NCI-H82 treated with DMSO at 0.1 percent for 48 hours (cell line): ENCODE measurements at regions not wholly inside any gene's neighbourhood (a gene's known extent, or its start where the extent isn't known, plus 50 kb on each side); places are given as distances from the start of the nearest gene placed in this dataset.
A peak's percentile ranks its signal among the peaks of the same experiment; 100 is the strongest.

Experiments
- DNase-seq: peaks from one replicate; lab custom pipeline; 2025; ENCODE audit not compliant: unreplicated experiment; lab: John Stamatoyannopoulos, UW

DNA sequence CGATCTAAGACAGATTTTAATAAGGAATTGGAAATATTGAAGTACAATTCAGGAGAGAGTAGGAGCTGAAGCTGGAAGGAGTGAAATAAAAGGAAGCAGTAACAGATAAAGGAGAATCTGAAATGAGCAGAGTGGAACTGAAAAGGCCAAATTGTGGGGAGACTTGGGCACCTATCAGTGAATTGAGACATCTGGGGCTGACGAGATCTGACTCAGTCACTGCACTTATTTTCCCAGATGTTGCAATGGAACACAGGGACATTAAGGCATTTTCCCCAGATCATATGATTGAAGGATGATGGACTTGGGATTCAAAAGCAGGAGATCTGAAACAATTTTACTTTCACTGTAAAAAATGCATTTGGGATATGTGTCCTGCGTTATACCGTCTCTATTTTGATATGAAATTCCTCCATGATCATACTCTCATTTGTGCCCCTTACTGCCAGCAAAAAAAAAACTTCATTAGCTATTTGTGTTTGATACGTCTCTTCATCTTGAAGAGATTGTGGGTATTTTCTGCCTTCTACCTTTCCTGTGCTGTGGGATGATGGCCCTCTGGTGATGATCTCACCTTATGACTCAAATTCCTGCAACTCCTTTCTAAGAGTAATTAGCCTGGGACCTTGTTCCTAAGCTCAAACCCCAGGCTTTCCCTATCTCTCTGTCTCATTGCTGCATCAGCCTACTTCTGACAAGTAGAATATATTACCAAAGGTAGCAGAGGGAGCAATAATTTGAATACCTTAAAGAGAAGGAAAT lies 278.5 kb upstream of the MAN1A1 start:
- DNase-seq = no peak

DNA sequence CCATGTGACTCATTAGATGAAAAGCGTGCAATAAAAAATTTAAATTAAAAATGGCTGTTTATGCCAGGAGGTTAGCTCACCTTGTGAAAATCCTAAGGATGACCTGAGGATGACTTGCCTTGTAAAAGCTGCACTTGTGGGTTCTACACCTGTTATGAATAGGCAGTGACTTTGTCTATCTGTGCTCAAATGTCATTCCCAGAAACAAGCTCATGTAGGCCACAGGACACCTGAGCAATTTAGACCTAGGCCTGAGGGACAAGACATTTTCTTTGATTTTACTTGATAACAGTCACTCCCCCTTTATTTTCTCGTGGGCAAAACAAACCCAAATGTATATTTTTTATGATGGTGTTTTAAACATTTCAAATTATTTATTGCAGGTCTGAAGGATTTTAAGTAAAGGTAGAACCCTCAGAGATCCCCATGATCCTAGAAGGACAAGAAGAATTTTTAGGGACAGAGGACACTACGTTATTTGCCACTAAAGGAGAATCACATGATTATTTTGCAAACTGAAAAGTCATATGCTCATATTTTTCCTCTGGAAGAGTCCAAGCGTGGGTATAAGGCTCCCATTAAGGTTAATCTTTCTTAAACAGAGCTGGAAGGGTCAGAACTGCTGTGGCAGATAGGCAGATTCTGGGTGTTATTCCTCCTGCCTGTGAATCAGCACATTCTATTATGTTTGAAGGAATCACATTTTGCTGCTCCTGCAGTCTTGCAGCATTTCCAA lies 277.5 kb upstream of the MAN1A1 start:
- no peak for DNase-seq

GRCh38 chr6:119620846-119621555 lies 271.4 kb upstream of the MAN1A1 start:
- no peak for DNase-seq

GRCh38 chr6:119614138-119614537 lies 264.6 kb upstream of the MAN1A1 start:
- no peak for DNase-seq

- DNase-seq = peak; percentile 73
Measured at GRCh38 chr6:119612911-119613381, 263.4 kb upstream of the MAN1A1 start.

GRCh38 chr6:119612176-119612891 lies 262.8 kb upstream of the MAN1A1 start:
- no peak for DNase-seq

DNA sequence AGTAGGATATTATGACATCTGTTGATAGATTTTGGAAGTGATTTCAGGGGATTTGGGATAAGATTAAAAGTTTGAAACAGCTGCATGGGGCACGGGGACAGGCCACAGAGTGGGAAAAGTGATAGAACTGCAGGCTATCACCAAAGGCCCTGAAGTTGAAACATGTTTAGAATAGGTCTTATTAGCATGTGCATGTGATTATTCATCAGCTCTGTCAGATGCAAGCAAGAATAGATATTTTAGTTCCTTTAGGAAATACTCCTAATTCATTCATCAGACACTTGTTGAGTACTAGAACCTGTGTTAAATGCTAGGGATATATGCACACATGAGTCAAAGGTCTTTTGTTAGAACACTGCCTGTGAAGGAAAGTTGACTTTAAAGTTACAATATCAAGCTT lies 261.2 kb upstream of the MAN1A1 start:
- DNase-seq = no peak

DNA sequence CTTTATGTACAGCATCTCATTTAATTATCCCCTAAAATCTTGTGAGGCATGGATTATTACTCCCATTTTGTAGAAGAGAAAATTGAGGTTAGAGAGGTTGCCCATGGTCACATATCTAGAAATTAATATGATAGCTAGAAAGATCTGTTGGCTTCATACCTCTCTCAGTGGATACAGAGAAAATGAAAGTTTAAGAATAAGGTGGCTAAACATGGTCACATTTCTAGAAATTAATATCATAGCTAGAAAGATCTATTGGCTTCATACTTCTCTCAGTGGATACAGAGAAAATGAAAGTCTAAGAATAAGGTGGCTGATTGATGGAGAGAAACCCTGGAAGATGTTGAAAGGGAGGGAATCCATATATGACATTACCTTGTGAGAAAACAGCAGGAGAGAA lies 260.7 kb upstream of the MAN1A1 start:
- no peak for DNase-seq

DNA sequence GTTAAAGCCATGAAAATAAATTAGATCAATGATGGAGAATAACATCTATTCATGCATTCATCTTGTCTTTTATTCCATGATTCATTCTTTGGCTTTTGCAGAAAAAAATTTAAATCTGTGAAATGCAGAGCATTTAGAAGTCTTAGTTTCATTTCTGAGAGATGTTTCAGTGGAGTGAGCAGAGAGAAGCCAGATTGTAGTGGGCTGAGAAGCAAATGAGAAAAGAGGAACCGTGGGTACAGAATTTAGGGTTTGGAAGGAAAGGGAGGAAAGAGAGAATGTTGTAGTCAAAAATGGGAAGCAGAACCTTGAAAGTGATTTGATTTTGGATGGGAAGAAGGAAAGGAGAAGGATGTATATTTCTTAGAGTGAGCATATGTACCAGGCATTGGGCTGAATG lies 260.3 kb upstream of the MAN1A1 start:
- DNase-seq = no peak

- DNase-seq = no peak
Measured at GRCh38 chr6:119608994-119609393, 259.4 kb upstream of the MAN1A1 start.

GRCh38 chr6:119604124-119604523 lies 254.6 kb upstream of the MAN1A1 start:
- no peak for DNase-seq

- no peak for DNase-seq
Measured at GRCh38 chr6:119603501-119603900, 253.9 kb upstream of the MAN1A1 start.

GRCh38 chr6:119602215-119603178 lies 252.9 kb upstream of the MAN1A1 start:
- DNase-seq = no peak

GRCh38 chr6:119598883-119599282 lies 249.3 kb upstream of the MAN1A1 start:
- DNase-seq = no peak

DNA sequence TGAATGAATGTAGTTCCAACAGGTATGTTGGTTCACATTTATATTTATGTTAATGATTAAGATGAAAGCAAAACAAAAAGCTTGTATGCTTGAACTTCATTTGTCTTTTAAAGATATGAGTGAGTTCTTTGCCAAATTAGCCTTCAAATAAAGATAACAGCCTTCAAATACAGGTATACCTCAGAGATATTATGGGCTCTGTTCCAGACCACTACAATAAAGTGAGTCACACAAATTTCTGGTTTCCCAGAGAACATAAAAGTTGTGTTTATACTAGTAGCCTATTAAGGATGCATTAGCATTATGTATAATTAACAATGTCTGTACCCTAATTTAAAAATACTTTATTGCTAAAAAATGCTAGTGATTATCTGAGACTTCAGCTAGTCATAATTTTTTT lies 245.3 kb upstream of the MAN1A1 start:
- no peak for DNase-seq

GRCh38 chr6:119591235-119591634 lies 241.7 kb upstream of the MAN1A1 start:
- no peak for DNase-seq

- no peak for DNase-seq
Measured at GRCh38 chr6:119590066-119590465, 240.5 kb upstream of the MAN1A1 start.

GRCh38 chr6:119587537-119587936 lies 238.0 kb upstream of the MAN1A1 start:
- DNase-seq = no peak

DNA sequence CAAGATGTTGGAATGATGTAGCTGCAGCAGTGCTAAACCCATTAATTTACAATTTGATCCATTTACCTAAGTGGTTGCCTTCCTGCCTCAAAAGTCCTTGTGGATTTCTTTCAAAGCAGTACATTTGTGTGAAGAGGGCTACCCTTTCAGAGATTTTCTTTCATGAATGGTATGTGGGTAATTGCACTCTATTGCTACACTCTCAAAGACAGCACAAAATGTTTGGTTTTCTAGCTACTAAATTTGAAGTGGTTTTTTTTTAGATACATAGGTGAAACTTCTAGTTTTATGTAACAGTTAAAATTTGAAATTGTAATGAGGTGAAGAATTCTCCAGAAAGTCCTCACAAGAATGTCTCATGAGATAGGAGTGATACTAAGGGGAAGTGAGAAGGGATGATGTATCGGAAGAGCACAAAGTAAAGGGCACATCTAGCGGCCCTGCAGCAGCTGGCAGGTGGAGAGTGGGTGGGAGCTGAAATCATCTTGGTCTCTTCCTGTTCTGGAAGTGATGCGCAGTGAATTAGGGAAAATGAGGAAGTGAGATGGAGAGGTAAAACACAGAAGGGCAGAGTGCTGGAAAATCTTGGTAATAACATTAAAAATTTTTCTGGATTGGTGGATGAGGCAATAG lies 236.8 kb upstream of the MAN1A1 start:
- no peak for DNase-seq

DNA sequence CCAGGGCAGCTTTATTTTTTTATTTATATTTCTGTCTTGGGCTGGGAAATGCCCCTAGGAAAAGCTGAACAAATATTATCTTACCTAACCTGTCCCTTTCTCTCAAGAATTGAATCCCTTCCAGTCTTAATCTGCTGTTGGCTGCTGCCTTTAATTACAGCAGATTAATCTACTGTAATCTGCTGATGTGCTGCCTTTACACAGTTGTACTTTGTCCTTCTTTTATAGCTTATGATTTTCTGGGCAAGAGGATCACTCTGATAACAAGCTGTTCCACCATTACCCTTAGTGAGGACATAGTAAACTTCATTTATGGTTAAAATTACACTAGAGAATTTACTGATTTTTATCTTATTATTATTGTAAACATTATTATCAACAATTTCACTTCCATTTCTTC lies 234.5 kb upstream of the MAN1A1 start:
- DNase-seq = peak; percentile 74
